ENCODE measurements at regions not wholly inside any gene's neighbourhood (a gene's known extent, or its start where the extent isn't known, plus 50 kb on each side); places are given as distances from the start of the nearest gene placed in this dataset.
A peak's percentile ranks its signal among the peaks of the same experiment; 100 is the strongest.

DNA sequence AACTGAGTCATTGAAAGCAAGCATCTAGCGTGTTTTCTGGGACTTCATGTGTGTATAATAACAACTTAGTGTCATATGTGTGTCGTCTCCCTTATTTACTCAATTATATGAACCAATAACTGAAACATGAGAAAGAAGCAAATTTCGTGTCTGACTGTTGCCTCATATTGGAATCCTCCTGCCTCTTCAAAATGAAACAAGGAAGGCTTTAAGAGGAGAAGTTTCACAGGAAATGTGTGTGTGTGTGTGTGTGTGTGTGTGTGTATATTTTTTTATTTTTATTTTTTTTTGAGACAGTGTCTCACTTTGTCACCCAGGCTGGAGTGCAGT, 145.8 kb upstream of the SFRP2 start:
- ATAC-seq: no peak
- no peak overlapping the region for H3K4me3 Mint-ChIP-seq
- no peaks in the 10 kb centered on the region for H3K36me3 Mint-ChIP-seq (ENCODE audit: insufficient read depth)
- DNase-seq: no peak
- H3K4me1 Mint-ChIP-seq (ENCODE audit: low read depth): peaks cover 1% of the 10 kb centered on the region
- no peaks in the 10 kb centered on the region for H3K9me3 Mint-ChIP-seq
- H3K27me3 Mint-ChIP-seq (ENCODE audit: low read depth): peaks cover 14% of the 10 kb centered on the region

GRCh38 chr4:153933915-153934687, 145.2 kb upstream of the SFRP2 start:
- peaks cover 14% of the 10 kb centered on the region for H3K27me3 Mint-ChIP-seq (ENCODE audit: low read depth)
- H3K9me3 Mint-ChIP-seq: no peaks in the 10 kb centered on the region
- no peak for ATAC-seq
- H3K4me1 Mint-ChIP-seq (ENCODE audit: low read depth): peaks cover 1% of the 10 kb centered on the region
- no peak overlapping the region for H3K4me3 Mint-ChIP-seq
- no peaks in the 10 kb centered on the region for H3K36me3 Mint-ChIP-seq (ENCODE audit: insufficient read depth)
- no peak for DNase-seq

DNA sequence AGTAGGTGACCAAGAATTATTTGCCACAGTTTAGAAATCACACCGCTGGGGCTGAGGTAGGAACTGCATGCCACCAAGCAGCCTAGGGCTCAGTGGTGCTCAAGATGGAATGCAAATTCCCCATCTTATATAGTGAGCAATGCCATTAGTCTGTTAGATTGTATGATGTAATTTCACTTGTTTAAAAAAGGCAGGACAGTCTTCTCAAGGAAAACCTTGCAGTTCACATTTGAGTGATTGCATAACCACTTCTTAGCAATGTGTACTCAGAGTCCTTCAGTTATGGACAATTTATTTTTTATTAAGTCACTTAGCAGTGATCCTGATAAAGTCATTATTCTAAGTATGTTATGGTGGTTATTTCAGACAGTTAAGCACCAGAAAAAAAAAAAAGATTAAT, 142.9 kb upstream of the SFRP2 start:
- no peaks in the 10 kb centered on the region for H3K36me3 Mint-ChIP-seq (ENCODE audit: insufficient read depth)
- no peak for ATAC-seq
- no peak for DNase-seq
- H3K4me1 Mint-ChIP-seq (ENCODE audit: low read depth): peaks cover 1% of the 10 kb centered on the region
- H3K4me3 Mint-ChIP-seq: no peak overlapping the region
- H3K27me3 Mint-ChIP-seq (ENCODE audit: low read depth): peaks cover 18% of the 10 kb centered on the region
- no peaks in the 10 kb centered on the region for H3K9me3 Mint-ChIP-seq

DNA sequence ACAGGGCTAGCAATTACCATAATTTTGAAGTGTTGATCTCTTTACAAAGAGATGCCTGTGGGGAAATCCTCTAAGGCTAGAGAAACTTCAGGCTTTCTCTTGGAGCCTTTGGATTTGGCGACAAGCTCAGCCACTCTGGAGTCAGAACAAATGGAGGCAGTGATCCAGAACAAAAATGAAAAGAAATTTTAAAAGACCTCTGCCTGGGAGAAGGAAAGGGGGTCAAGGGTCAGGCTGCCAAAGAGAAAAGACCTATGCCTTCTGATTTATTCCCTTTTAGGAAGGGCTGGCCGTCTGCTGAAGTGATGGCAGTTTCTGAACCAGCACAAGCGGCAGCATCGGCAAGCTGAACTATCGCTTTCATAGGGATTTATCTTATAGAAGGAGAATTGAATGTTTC, 140.8 kb upstream of the SFRP2 start:
- Mint-ChIP-seq H3K9me3 (no peaks in the 10 kb centered on the region), H3K36me3 (ENCODE audit: insufficient read depth) (no peaks in the 10 kb centered on the region), H3K4me3 (no peak overlapping the region), H3K27me3 (ENCODE audit: low read depth) (peaks cover 14% of the 10 kb centered on the region), H3K4me1 (ENCODE audit: low read depth) (no peaks in the 10 kb centered on the region)
- no peak for ATAC-seq
- DNase-seq: no peak

DNA sequence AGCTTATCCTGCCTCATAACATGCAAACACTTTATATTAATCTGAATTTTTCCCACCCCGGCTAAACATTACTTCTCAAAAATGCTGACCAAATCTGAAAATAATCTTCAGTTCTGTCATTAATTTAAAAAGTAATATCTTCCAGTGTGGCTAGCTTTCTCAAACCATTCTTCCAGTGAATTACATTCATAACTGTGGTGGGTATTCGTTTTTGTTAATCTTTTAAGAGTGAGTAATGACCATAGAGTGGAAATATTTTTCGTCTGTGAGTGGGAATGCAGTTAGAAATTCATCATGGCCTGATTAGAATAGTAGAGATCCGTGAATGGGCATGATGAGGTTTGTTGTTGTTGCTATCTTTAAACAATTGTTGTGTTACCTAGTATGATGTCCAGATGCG, 138.6 kb upstream of the SFRP2 start:
- H3K27me3 Mint-ChIP-seq (ENCODE audit: low read depth): peaks cover 12% of the 10 kb centered on the region

DNA sequence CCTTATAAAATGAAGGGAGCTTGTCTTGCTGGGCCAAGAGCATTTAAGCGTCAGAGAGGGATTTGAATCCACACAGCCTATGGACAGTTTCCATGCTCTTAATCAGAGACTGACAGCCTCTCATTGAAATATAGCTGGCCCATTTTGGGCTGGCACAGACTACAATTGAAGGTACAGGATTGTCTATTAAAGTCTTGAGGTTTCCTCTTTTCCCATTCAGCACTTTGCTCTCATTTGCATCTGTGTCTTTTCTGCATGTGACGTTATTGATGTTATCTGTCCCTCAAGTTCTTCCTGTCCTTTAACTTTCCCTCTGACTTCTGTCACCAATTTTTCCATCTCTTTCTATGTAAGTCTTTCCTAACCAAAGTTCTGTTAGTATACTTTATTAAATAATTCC, 133.3 kb upstream of the SFRP2 start:
- ATAC-seq: no peak
- H3K27me3 Mint-ChIP-seq (ENCODE audit: low read depth): no peaks in the 10 kb centered on the region
- peaks cover 2% of the 10 kb centered on the region for H3K4me1 Mint-ChIP-seq (ENCODE audit: low read depth)
- no peaks in the 10 kb centered on the region for H3K36me3 Mint-ChIP-seq (ENCODE audit: insufficient read depth)
- H3K4me3 Mint-ChIP-seq: no peak overlapping the region
- DNase-seq: no peak
- no peaks in the 10 kb centered on the region for H3K9me3 Mint-ChIP-seq

More for the DNA sequence above, 138.6 kb upstream of the SFRP2 start:
- H3K36me3 Mint-ChIP-seq (ENCODE audit: insufficient read depth): no peaks in the 10 kb centered on the region
- no peaks in the 10 kb centered on the region for H3K9me3 Mint-ChIP-seq
- ATAC-seq: no peak
- DNase-seq: no peak
- H3K4me1 Mint-ChIP-seq (ENCODE audit: low read depth): no peaks in the 10 kb centered on the region
- H3K4me3 Mint-ChIP-seq: no peak overlapping the region

GRCh38 chr4:153919667-153920066, 130.8 kb upstream of the SFRP2 start:
- Mint-ChIP-seq H3K9me3 (no peaks in the 10 kb centered on the region), H3K4me1 (ENCODE audit: low read depth) (peaks cover 6% of the 10 kb centered on the region), H3K36me3 (ENCODE audit: insufficient read depth) (no peaks in the 10 kb centered on the region), H3K4me3 (no peak overlapping the region), H3K27me3 (ENCODE audit: low read depth) (no peaks in the 10 kb centered on the region)
- ATAC-seq (no peak), DNase-seq (no peak)

DNA sequence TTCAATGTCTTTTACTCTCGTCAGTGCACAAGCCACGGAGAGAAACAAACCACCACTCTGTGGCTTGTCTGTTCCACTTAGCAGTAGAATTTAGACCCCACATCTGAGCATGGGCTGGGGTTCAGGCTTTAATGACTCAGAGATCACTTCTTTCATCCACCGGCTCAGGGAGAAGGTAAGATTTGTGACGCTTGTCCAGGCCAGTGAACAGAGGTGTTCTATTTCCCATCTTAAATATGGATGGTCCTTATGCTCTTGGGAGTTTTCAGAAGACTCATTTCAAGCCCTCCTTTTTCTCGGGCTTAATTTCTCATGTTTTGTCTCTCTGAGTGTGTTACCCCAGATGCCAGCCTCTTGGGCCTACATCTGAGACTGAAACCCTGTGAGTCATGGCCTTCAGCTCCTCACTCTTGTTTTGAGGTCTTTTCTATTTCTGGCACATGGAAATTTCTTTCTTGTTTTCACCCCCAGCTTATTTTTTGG, 127.4 kb upstream of the SFRP2 start:
- ATAC-seq: peak; percentile 91 to 93
- no peaks in the 10 kb centered on the region for H3K36me3 Mint-ChIP-seq (ENCODE audit: insufficient read depth)
- no peak for DNase-seq

DNA sequence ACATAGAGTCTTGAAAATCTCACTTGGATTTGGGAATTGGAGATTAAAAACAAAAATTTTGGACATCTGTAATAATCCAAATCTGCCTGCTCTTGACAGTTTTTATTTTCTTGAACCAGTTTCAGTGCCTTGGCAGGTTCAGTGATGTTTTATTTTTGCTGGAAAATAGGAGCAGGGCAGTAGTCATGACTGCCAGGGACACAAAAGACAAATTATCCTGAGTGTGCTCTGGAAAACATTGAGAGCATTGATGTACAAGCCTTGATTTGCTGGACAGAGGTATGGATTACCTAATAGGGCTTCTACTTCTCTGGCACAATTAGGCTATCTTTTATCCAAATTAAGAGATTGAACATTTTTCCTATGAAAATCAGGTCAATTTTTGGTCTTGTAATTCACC, 123.4 kb upstream of the SFRP2 start:
- ATAC-seq (no peak), DNase-seq (no peak)
- H3K4me3 Mint-ChIP-seq: no peak overlapping the region
- H3K9me3 Mint-ChIP-seq: no peaks in the 10 kb centered on the region
- peaks cover 10% of the 10 kb centered on the region for H3K27me3 Mint-ChIP-seq (ENCODE audit: low read depth)
- H3K36me3 Mint-ChIP-seq (ENCODE audit: insufficient read depth): no peaks in the 10 kb centered on the region
- peaks cover 11% of the 10 kb centered on the region for H3K4me1 Mint-ChIP-seq (ENCODE audit: low read depth)

More for the DNA sequence above, 127.4 kb upstream of the SFRP2 start:
- Mint-ChIP-seq H3K9me3 (no peaks in the 10 kb centered on the region), H3K4me1 (ENCODE audit: low read depth) (peaks cover 6% of the 10 kb centered on the region), H3K27me3 (ENCODE audit: low read depth) (peaks cover 5% of the 10 kb centered on the region), H3K4me3 (no peak overlapping the region)

- Mint-ChIP-seq H3K4me3 (no peak overlapping the region), H3K4me1 (ENCODE audit: low read depth) (peaks cover 5% of the 10 kb centered on the region), H3K27me3 (ENCODE audit: low read depth) (peaks cover 10% of the 10 kb centered on the region), H3K9me3 (no peaks in the 10 kb centered on the region), H3K36me3 (ENCODE audit: insufficient read depth) (no peaks in the 10 kb centered on the region)
- ATAC-seq (peak in 1 of 2 donors; percentile 32), DNase-seq (no peak)
Measured at GRCh38 chr4:153909672-153910071, 120.8 kb upstream of the SFRP2 start.

DNA sequence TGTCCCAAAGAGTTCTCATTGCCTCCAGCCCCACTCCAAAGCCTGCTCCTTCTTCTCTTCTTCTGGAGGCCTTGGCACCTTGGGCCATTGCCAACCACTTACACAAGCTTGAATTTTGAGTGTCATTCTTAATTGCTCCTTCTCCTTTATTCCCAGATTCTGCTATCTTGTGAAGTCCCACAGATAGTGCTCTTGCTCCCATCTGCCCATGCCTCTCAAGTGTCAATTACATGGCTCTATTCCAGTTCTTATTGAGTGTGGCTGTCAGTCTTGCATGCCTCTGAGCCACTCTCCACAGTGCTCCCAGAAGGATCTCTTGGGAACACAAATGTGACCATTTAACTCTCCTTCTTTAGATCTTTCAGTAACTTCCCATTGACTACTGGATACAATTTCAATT, 117.3 kb upstream of the SFRP2 start:
- no peak for ATAC-seq
- no peaks in the 10 kb centered on the region for H3K9me3 Mint-ChIP-seq
- DNase-seq: no peak
- H3K27me3 Mint-ChIP-seq (ENCODE audit: low read depth): peaks cover 4% of the 10 kb centered on the region
- peaks cover 5% of the 10 kb centered on the region for H3K4me1 Mint-ChIP-seq (ENCODE audit: low read depth)
- no peak overlapping the region for H3K4me3 Mint-ChIP-seq
- no peaks in the 10 kb centered on the region for H3K36me3 Mint-ChIP-seq (ENCODE audit: insufficient read depth)

DNA sequence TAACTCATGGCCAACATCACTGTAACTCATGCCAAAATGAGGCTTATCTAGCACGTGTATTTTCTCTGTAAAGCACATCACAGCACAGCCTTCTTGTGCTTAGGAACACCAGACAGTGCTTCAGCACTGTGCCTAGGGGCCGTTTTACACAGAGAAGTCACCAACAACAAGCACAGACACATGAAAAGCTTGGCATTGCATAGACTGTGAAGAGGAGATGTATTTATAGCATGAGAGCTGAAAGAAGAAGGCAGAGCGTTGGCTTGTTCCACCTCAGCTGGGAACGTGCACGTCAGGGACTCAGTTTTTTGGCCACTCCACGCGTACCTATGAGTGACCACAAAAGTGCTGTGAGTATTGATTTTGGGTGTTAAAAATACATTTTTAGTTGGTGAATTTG, 116.3 kb upstream of the SFRP2 start:
- Mint-ChIP-seq H3K27me3 (ENCODE audit: low read depth) (peaks cover 2% of the 10 kb centered on the region), H3K4me3 (no peak overlapping the region), H3K36me3 (ENCODE audit: insufficient read depth) (no peaks in the 10 kb centered on the region)

DNA sequence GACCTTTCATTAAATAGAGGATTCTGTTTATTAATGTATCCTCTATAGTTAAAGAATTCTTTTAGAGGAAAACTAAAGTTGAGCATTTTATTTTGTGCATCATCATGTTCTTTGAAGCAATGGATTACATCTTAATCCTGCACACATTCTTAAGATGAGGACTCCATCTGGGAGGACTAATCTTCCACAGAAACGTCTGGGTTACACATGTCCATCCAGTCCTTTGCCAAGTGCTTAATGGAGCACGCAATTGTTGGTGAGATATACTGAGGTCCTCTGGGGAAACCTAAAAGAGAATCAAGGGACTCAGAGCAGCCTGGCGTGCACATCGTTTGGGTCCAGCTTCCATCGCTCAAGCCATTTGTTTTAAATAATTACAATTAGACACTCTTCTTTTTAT, 115.1 kb upstream of the SFRP2 start:
- H3K4me3 Mint-ChIP-seq: no peak overlapping the region
- H3K27me3 Mint-ChIP-seq (ENCODE audit: low read depth): peaks cover 5% of the 10 kb centered on the region
- DNase-seq (no peak), ATAC-seq (no peak)
- peaks cover 5% of the 10 kb centered on the region for H3K4me1 Mint-ChIP-seq (ENCODE audit: low read depth)
- H3K9me3 Mint-ChIP-seq: no peaks in the 10 kb centered on the region
- H3K36me3 Mint-ChIP-seq (ENCODE audit: insufficient read depth): no peaks in the 10 kb centered on the region

More for the DNA sequence above, 116.3 kb upstream of the SFRP2 start:
- H3K4me1 Mint-ChIP-seq (ENCODE audit: low read depth): peaks cover 5% of the 10 kb centered on the region
- DNase-seq (no peak), ATAC-seq (no peak)
- no peaks in the 10 kb centered on the region for H3K9me3 Mint-ChIP-seq

GRCh38 chr4:153901220-153901619, 112.3 kb upstream of the SFRP2 start:
- ATAC-seq: no peak
- H3K9me3 Mint-ChIP-seq: no peaks in the 10 kb centered on the region
- peaks cover 2% of the 10 kb centered on the region for H3K36me3 Mint-ChIP-seq (ENCODE audit: insufficient read depth)
- no peak overlapping the region for H3K4me3 Mint-ChIP-seq
- peaks cover 8% of the 10 kb centered on the region for H3K27me3 Mint-ChIP-seq (ENCODE audit: low read depth)
- no peaks in the 10 kb centered on the region for H3K4me1 Mint-ChIP-seq (ENCODE audit: low read depth)
- no peak for DNase-seq

DNA sequence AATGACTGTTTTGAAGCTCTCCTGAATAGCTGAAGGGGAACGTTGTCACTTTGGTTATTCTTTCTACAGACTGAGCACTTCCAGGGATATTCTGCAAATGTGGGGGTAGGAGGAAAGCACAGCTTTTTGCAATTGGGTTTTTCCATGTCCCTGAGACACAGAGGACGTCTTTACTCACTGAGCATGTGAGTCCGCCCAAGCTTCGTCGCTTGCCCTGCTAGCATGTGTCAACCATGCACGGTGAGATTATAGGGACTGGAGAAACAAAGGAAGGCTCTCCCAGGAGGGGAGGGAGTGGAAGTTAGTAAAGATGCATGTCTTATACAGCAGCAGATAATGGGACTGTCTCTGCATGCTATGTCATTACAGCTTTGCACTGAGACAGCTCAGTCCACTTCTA, 111.5 kb upstream of the SFRP2 start:
- no peaks in the 10 kb centered on the region for H3K4me1 Mint-ChIP-seq (ENCODE audit: low read depth)
- ATAC-seq: no peak

More for the DNA sequence above, 111.5 kb upstream of the SFRP2 start:
- Mint-ChIP-seq H3K27me3 (ENCODE audit: low read depth) (peaks cover 8% of the 10 kb centered on the region), H3K4me3 (no peak overlapping the region), H3K9me3 (no peaks in the 10 kb centered on the region), H3K36me3 (ENCODE audit: insufficient read depth) (peaks cover 2% of the 10 kb centered on the region)
- no peak for DNase-seq

Measured in activated T-cell treated with anti-CD3 and anti-CD28 coated beads, Interleukin-2, amount 50 U/mL, for 4 hours (primary cell).